ENCODE measurements at regions not wholly inside any gene's neighbourhood (a gene's known extent, or its start where the extent isn't known, plus 50 kb on each side); places are given as distances from the start of the nearest gene placed in this dataset.

DNA sequence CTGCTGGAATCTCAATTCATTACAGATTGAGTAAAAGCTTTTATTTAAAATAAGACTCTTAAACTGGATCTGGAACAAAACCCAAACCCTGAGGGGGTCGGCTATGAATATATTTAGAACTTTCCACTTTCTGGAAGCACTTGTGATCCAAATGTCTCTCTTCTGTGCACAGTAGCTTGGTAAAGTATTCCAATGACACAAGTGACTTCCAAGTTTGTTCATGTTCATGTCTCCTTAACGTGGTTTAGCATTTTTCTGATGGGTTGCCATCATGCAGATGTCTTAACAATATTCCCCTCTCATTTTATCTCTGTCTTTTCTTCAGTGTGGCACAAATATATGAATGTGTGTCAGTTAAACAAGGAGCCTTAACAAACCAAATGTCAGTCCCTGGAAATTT, 191.9 kb upstream of the SORCS1 start:
- TF ChIP-seq ZNF433 (tag by site-specific recombination; IDR thresholded peaks at IDR 0.05; ENCODE audit: low read depth) (no peak), MEIS1 (CRISPR knock-in tag; IDR thresholded peaks at IDR 0.05; ENCODE audit: borderline replicate concordance) (no peak)
- TF ChIP-seq, protein P1, sequence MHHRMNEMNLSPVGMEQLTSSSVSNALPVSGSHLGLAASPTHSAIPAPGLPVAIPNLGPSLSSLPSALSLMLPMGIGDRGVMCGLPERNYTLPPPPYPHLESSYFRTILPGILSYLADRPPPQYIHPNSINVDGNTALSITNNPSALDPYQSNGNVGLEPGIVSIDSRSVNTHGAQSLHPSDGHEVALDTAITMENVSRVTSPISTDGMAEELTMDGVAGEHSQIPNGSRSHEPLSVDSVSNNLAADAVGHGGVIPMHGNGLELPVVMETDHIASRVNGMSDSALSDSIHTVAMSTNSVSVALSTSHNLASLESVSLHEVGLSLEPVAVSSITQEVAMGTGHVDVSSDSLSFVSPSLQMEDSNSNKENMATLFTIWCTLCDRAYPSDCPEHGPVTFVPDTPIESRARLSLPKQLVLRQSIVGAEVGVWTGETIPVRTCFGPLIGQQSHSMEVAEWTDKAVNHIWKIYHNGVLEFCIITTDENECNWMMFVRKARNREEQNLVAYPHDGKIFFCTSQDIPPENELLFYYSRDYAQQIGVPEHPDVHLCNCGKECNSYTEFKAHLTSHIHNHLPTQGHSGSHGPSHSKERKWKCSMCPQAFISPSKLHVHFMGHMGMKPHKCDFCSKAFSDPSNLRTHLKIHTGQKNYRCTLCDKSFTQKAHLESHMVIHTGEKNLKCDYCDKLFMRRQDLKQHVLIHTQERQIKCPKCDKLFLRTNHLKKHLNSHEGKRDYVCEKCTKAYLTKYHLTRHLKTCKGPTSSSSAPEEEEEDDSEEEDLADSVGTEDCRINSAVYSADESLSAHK (tag by site-specific recombination; IDR thresholded peaks at IDR 0.05), result no peak
- TF ChIP-seq, protein P2, sequence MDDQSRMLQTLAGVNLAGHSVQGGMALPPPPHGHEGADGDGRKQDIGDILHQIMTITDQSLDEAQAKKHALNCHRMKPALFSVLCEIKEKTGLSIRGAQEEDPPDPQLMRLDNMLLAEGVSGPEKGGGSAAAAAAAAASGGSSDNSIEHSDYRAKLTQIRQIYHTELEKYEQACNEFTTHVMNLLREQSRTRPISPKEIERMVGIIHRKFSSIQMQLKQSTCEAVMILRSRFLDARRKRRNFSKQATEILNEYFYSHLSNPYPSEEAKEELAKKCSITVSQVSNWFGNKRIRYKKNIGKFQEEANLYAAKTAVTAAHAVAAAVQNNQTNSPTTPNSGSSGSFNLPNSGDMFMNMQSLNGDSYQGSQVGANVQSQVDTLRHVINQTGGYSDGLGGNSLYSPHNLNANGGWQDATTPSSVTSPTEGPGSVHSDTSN (CRISPR knock-in tag; IDR thresholded peaks at IDR 0.05), result no peak
- TF ChIP-seq, protein P3, sequence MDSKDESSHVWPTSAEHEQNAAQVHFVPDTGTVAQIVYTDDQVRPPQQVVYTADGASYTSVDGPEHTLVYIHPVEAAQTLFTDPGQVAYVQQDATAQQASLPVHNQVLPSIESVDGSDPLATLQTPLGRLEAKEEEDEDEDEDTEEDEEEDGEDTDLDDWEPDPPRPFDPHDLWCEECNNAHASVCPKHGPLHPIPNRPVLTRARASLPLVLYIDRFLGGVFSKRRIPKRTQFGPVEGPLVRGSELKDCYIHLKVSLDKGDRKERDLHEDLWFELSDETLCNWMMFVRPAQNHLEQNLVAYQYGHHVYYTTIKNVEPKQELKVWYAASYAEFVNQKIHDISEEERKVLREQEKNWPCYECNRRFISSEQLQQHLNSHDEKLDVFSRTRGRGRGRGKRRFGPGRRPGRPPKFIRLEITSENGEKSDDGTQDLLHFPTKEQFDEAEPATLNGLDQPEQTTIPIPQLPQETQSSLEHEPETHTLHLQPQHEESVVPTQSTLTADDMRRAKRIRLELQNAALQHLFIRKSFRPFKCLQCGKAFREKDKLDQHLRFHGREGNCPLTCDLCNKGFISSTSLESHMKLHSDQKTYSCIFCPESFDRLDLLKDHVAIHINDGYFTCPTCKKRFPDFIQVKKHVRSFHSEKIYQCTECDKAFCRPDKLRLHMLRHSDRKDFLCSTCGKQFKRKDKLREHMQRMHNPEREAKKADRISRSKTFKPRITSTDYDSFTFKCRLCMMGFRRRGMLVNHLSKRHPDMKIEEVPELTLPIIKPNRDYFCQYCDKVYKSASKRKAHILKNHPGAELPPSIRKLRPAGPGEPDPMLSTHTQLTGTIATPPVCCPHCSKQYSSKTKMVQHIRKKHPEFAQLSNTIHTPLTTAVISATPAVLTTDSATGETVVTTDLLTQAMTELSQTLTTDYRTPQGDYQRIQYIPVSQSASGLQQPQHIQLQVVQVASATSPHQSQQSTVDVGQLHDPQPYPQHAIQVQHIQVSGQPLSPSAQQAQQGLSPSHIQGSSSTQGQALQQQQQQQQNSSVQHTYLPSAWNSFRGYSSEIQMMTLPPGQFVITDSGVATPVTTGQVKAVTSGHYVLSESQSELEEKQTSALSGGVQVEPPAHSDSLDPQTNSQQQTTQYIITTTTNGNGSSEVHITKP (tag by site-specific recombination; IDR thresholded peaks at IDR 0.05), result no peak
- TF ChIP-seq, protein P4, sequence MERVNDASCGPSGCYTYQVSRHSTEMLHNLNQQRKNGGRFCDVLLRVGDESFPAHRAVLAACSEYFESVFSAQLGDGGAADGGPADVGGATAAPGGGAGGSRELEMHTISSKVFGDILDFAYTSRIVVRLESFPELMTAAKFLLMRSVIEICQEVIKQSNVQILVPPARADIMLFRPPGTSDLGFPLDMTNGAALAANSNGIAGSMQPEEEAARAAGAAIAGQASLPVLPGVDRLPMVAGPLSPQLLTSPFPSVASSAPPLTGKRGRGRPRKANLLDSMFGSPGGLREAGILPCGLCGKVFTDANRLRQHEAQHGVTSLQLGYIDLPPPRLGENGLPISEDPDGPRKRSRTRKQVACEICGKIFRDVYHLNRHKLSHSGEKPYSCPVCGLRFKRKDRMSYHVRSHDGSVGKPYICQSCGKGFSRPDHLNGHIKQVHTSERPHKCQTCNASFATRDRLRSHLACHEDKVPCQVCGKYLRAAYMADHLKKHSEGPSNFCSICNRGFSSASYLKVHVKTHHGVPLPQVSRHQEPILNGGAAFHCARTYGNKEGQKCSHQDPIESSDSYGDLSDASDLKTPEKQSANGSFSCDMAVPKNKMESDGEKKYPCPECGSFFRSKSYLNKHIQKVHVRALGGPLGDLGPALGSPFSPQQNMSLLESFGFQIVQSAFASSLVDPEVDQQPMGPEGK (tag by site-specific recombination; IDR thresholded peaks at IDR 0.05), result no peak
- TF ChIP-seq, protein P5, sequence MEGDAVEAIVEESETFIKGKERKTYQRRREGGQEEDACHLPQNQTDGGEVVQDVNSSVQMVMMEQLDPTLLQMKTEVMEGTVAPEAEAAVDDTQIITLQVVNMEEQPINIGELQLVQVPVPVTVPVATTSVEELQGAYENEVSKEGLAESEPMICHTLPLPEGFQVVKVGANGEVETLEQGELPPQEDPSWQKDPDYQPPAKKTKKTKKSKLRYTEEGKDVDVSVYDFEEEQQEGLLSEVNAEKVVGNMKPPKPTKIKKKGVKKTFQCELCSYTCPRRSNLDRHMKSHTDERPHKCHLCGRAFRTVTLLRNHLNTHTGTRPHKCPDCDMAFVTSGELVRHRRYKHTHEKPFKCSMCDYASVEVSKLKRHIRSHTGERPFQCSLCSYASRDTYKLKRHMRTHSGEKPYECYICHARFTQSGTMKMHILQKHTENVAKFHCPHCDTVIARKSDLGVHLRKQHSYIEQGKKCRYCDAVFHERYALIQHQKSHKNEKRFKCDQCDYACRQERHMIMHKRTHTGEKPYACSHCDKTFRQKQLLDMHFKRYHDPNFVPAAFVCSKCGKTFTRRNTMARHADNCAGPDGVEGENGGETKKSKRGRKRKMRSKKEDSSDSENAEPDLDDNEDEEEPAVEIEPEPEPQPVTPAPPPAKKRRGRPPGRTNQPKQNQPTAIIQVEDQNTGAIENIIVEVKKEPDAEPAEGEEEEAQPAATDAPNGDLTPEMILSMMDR (tag by site-specific recombination; IDR thresholded peaks at IDR 0.05), result no peak
